ENCODE measurements at regions not wholly inside any gene's neighbourhood (a gene's known extent, or its start where the extent isn't known, plus 50 kb on each side); places are given as distances from the start of the nearest gene placed in this dataset.
"Not testable (repeated sequence)": the region's sequence is repeated elsewhere in the genome, so short reads cannot be mapped to it uniquely, and the experiment has no call there.

DNA sequence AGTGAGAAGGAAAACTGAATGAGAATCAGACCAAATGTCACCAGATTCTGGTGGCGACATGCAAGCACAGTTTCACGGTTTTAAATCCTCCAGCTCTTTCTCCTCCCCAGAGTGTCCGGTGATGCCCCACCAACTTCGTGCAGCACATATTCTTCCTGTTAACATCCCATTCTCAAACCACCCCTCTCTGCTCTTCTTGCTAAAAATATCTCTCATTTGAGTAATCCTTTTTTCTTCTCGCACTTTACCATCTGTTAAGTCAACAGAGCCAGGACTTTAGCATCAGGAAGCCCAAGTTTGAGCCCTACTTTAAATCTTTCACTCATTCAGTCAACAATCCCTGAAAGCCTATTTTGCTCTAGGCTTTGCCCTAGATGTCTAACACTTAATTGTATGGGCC is 68.2 kb upstream of the VGLL4 start:
- Histone ChIP-seq H3K27ac (no peak overlapping the region), H3K27me3 (ENCODE audit: low read depth) (no peaks in the 10 kb centered on the region), H3K4me1 (peaks cover under 1% of the 10 kb centered on the region), H3K9me3 (peaks cover 8% of the 10 kb centered on the region), H3K36me3 (no peaks in the 10 kb centered on the region), H3K4me3 (no peak overlapping the region)
- intact Hi-C loops (cut with DNase I), result no loop called here
- DNase-seq, result no peak
- TF ChIP-seq, protein P1, sequence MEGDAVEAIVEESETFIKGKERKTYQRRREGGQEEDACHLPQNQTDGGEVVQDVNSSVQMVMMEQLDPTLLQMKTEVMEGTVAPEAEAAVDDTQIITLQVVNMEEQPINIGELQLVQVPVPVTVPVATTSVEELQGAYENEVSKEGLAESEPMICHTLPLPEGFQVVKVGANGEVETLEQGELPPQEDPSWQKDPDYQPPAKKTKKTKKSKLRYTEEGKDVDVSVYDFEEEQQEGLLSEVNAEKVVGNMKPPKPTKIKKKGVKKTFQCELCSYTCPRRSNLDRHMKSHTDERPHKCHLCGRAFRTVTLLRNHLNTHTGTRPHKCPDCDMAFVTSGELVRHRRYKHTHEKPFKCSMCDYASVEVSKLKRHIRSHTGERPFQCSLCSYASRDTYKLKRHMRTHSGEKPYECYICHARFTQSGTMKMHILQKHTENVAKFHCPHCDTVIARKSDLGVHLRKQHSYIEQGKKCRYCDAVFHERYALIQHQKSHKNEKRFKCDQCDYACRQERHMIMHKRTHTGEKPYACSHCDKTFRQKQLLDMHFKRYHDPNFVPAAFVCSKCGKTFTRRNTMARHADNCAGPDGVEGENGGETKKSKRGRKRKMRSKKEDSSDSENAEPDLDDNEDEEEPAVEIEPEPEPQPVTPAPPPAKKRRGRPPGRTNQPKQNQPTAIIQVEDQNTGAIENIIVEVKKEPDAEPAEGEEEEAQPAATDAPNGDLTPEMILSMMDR (IDR thresholded peaks at IDR 0.05), result no peak
- no peak for ATAC-seq

DNA sequence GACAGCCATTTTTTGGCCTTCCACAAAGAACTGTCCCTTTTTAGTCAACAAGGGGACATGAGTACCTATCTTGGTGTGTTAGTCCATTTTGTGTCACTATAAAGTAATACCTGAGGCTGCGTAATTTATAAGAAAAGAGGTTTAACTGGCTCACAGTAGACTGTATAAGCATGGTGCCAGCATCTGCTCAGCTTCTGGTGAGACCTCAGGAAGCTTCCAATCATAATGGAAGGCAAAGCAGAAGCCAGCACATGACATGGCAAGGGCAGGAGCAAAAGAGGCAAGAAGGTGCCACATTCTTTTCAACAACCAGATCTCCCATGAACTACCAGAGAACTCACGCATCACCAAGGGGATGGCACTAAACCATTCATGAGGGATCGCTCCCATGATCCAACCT is 66.1 kb upstream of the VGLL4 start:
- TF ChIP-seq, protein P1 (IDR thresholded peaks at IDR 0.05), result no peak
- Histone ChIP-seq H3K4me3 (no peak overlapping the region), H3K9me3 (peaks cover 8% of the 10 kb centered on the region), H3K4me1 (no peaks in the 10 kb centered on the region), H3K27ac (no peak overlapping the region), H3K36me3 (no peaks in the 10 kb centered on the region), H3K27me3 (ENCODE audit: low read depth) (no peaks in the 10 kb centered on the region)
- intact Hi-C loops (cut with DNase I), result no loop called here
- DNase-seq, result no peak
- no peak for ATAC-seq

DNA sequence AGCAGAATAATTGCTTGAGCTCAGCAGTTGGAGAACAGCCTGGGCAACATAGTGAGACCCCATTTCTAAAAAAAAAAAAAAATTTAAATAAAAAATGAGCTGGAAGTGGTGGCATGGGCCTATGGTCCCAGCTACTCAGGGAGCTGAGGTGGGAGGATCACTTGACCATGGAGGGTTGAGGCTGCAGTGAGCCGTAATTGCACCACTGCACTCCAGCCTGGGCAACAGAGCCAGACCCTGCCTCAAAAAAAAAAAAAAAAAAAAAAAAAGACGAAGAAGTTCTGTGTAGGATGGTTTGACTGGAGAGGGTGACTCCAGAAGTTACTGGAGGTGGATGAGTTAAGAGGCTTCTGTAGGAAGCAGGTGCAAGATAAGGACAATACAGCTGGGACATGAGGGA is 63.4 kb upstream of the VGLL4 start:
- H3K9me3 ChIP-seq; H3K36me3 ChIP-seq; DNase-seq; intact Hi-C loops (cut with DNase I); H3K4me1 ChIP-seq; H3K27ac ChIP-seq; H3K4me3 ChIP-seq; H3K27me3 ChIP-seq (ENCODE audit: low read depth); ATAC-seq: not testable (repeated sequence)

DNA sequence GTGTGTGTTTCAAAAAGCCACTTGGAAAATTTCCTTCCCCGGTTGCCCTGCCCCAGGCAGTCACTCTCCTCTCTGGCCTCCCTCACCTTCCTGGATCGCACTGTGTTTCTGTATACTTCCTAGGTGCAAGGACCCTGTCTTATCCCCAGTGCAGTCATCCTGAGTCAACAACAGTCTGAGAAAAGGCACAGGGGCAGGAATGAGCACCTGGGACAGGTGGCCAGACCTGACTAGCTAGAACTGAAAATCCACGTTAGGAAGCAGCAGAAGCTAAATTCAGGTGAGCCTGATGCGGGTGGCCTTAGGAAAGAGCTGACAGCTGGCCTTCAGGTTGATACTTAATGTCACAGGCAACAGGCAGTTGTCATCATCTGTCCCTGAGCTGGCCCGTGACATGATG is 62.9 kb upstream of the VGLL4 start:
- H3K4me3 ChIP-seq, result no peak overlapping the region
- ATAC-seq, result no peak
- no peak for DNase-seq
- H3K4me1 ChIP-seq, result no peaks in the 10 kb centered on the region
- TF ChIP-seq, protein P1 (IDR thresholded peaks at IDR 0.05), result no peak
- H3K27ac ChIP-seq, result no peak overlapping the region
- H3K9me3 ChIP-seq, result peaks cover 8% of the 10 kb centered on the region
- intact Hi-C loops (cut with DNase I), result no loop called here
- peaks cover 8% of the 10 kb centered on the region for H3K36me3 ChIP-seq
- H3K27me3 ChIP-seq (ENCODE audit: low read depth), result no peaks in the 10 kb centered on the region

DNA sequence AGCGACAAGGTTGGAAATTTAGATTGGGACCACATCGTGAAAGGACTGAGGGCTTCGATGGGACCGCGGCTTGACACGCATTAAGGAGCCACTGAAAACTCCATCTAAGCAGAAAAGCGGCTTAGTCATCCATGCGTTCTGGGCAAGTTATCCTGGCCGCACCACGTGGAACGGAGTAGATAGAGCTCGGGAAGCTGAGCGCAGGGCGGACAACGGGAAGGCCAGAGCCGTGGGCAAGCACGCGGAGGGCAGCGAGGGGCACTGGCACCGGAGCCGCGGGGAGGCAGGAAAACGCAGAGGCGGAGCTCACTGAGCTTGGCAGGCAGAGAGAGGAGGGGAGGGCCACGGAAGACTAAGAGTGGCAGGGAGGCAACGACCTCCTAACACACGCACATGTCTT is 61.3 kb upstream of the VGLL4 start:
- H3K4me1 ChIP-seq, result no peaks in the 10 kb centered on the region
- no peak for DNase-seq
- peaks cover 21% of the 10 kb centered on the region for H3K36me3 ChIP-seq
- ATAC-seq, result no peak
- TF ChIP-seq, protein P1 (IDR thresholded peaks at IDR 0.05), result no peak
- H3K4me3 ChIP-seq, result no peak overlapping the region
- intact Hi-C loops (cut with DNase I), result no loop called here
- no peak overlapping the region for H3K27ac ChIP-seq
- H3K9me3 ChIP-seq, result peaks cover 7% of the 10 kb centered on the region
- no peaks in the 10 kb centered on the region for H3K27me3 ChIP-seq (ENCODE audit: low read depth)

DNA sequence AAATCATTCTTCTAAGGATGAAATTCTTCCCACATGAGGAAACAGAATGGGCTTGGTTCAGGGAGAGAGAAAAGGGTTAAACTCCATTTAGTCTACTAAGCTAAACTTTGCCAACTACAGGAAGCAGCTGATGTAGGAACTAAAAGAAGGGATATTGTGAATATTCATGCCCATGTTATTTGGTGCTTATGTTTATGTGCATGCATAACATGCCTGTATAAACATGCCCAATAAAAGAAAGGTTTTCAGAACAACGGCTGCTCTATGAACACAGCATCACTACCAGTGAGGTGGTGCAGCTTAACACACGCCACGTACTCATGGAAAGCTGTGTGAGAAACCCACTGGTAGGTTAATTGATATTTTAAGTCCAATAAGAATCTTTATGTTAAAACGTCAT is 59.4 kb upstream of the VGLL4 start:
- H3K27me3 ChIP-seq (ENCODE audit: low read depth), result no peaks in the 10 kb centered on the region
- intact Hi-C loops (cut with DNase I), result no loop called here
- TF ChIP-seq, protein P1 (IDR thresholded peaks at IDR 0.05), result no peak
- DNase-seq (no peak), ATAC-seq (no peak)
- H3K36me3 ChIP-seq, result peaks cover 21% of the 10 kb centered on the region
- H3K4me1 ChIP-seq, result no peaks in the 10 kb centered on the region
- H3K27ac ChIP-seq, result no peak overlapping the region
- H3K9me3 ChIP-seq, result no peaks in the 10 kb centered on the region
- no peak overlapping the region for H3K4me3 ChIP-seq

Data from lower lobe of right lung (tissue), 2 donors.